Stimulated activated CD8-positive, alpha-beta memory T cell treated with anti-CD3 and anti-CD28 coated beads, Interleukin-15, amount 100 ng/mL, for 4 hours (primary cell): ENCODE measurements at regions not wholly inside any gene's neighbourhood (a gene's known extent, or its start where the extent isn't known, plus 50 kb on each side); places are given as distances from the start of the nearest gene placed in this dataset.

ENCODE experiments used
- DNase-seq, 2 donors: peaks; one replicate each; pipeline ENCODE4 v3.0.0-alpha.2; 2020; ENCODE audit warnings: low read depth in 2 of 2

DNA sequence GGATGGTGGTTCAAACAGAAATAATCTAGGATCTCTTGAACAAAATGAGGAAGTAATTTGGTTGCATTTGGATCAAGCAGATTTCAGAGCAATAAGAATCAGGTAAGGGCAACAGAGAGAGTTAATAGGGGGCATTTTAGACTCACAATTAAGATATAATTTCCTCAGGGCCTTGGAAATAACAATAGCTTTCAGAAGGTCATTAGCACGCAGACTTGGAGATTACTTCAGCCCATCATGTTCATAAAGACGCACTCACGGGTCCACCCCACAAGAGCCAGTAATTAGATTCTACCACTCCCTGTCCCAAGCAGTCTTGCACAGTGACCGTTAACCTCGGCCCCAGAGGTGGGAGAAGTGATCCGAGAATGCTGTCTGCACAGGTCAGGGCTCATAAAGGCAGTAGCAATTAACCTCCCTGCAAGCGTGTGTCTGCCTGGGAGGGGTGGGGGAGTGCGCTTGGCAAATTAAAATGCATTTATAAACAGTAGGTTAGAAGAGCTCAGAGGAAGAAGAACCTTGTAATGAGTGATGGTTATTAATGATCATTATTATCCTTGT is 125.7 kb upstream of the CCDC196 start:
- DNase-seq: no peak

DNA sequence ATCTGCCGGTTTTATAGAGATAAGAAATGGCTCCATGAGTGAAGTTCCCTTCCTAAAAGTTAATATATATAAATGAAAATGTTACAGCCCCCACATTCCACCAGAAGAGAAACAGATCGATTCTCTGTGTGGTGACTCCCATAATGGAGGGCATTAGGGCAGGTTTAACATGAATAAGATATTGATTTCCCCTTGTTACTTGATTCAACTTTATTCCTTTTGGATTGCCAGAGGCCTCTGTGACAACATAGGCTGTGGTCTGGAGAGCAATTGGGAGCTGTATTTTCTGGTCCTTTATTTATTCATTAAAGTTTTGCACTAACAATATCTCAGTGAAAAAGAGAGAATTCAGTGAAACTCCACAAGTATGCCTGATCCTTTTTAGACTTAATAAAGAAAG is 125.2 kb upstream of the CCDC196 start:
- no peak for DNase-seq

DNA sequence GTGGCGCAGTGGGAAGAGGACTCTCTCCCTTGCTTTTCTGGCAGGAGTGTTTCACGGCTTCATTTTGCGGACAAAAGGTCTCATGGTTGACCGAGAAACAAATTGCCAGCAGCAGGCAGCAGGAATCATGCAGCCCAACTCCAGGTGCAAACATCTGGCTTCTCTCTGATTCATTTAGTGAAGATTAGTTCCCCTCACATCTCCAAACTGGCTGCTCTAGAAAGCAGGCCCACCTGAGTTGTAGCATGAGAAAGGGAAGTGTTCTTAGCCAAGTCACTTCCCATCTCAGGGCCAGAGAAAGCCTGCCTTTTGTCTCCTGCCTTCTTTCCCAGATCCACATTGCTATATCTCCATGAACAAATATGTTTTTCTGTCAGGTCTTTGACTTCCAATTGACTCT is 120.8 kb upstream of the CCDC196 start:
- DNase-seq: no peak

DNA sequence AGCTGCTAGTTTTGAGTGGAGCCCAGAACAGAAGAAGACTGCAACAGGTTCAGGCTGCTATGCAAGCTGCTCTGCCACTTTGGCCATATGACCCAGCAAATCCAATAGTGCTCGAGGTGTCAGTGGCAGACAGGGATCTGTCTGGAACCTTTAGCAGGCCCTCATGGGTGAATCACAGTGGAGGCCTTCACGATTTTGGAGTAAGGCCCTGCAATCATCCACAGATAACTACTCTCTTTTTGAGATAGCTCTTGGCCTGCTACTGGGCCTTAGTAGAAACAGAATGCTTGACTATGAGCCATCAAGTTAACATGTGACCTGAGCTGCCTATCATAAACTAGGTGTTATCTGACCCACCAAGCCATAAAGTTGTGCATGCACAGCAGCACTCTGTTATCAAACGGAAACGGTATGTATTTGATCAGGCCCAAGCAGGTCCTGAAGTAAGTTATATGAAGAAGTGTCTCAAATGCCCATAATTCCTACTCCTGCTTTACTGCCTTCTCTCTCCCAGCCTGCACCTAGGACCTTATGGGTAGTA is 116.9 kb upstream of the CCDC196 start:
- no peak for DNase-seq

DNA sequence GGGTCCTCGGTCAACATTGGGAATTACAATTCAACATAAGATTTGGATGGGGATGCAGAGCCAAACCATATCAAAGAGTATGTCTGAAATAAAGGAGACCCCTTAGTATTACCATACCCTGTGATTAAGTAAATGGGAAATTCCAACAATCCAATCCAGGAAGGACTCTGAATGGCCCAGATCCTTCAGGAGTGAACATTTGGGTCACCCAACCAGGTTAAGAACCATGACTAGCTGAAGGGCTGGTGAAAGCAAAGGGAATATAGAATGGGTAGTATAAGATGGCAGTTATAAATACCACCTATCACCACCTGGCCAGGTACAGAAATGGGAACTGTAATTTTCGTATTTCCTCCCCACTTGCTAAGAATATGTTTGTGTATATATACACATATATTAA is 114.4 kb upstream of the CCDC196 start:
- DNase-seq: no peak

DNA sequence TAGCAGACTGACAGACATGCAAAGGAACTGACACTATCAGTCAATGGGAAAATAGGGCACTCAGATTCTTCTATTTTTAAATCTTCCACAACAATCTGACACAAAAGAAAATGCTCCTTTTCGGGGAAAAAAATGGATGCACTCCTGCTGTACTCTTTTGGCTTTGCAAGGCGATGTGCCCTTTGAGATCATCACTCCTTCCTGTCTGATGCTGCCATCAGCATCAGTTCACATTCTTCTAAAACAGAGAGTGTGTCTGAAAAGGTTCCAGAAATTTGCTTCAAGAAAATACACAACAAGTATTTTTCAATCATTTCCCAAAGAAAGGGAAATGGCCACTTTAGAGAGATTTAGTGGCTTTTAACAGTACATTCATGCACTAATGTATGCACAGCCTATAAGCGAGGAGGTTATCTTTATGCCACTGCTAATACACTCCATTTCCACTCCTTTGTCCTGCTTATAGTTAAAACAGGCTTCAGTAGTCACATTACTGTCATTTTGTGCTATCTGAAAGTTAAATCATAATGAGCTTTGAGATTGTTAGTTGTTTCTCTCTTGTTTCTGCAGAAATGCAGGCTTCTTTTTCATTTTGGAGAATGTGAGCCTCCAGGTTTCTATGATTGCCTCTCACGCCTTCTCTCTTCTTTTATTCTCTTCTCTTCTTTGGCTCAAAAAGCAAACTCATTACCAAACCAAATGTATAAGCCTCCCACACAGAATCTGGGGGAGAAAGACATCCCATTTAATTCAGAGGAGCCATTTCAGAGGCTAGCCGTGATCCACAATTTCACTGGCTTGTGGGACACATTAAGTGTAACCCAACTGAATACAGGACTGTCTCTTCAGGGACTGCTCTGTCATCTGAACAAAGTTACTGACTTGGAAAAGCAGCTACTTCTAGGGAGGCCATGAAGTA is 110.9 kb upstream of the CCDC196 start:
- no peak for DNase-seq

DNA sequence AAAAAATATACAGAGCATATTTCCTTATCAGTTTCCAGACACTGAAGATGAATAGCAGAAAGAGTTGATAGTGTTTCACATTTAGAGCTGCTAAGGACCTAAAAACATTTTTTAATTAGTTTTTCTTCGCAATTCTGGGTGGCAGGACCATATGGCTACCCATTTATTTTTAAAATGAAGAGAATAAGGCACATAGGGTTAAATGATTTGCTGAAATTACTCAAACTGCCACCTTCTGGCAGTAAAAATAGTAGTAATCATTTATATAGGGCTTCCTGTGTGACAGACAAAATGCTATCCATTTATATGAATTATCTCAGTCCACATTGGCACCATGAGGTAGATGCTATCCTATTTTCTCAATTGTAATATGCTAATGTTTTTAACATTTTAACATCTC is 108.6 kb upstream of the CCDC196 start:
- no peak for DNase-seq

DNA sequence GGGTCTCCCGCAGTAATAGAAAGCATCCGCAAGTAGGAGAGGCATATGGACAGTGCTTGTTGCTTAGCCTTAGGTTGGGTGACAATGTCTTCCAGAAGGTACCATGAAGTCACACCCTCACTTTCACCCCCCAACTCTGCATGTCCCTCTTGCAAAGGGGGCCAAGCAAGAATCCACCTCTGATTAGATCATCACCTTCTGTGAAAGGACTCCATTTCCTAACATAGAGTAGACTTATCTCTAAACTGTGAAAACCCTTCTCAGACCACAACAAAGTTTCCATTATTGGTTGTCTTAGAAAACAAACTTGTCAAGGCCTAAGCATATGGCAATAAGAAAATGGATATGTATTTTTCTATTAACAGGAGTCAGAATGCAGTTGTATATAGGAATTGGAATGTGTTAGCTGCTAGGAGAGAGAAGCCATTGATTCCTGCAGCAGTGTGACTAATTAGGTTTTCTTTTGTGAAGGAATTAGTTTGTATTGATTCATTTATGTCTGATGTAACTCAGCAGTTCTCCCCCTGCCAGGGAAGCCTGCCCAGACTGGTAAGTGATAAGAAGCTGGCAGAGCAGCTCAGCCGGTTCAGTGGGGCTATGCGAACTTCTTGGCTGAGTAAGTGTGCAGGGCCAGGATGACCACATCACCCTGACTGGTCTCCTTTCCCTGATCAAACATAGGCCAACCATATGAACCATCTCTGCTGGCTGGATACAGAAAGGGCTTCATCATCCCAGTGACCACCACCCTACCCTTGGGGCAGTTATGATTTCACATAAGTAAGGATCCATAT is 107.3 kb upstream of the CCDC196 start:
- DNase-seq: no peak

DNA sequence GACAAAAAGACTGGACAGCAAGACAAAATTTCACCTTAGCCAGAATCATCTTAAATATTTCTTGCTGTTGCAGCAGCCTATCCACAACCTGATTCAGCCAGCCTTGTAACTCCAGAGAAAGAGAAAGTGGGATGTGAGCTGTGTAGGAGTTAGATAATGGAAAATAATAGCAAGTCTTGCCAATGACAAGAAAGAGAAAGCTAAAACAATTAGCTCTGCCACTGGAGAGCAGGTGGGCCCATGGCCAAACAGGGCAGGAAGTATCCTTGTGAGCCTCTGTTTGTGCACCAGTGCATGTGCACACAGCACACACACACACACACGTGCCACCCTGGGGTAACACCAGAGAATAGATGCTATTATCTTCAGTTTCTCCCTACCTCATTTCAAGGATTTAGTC is 106.0 kb upstream of the CCDC196 start:
- DNase-seq: no peak

DNA sequence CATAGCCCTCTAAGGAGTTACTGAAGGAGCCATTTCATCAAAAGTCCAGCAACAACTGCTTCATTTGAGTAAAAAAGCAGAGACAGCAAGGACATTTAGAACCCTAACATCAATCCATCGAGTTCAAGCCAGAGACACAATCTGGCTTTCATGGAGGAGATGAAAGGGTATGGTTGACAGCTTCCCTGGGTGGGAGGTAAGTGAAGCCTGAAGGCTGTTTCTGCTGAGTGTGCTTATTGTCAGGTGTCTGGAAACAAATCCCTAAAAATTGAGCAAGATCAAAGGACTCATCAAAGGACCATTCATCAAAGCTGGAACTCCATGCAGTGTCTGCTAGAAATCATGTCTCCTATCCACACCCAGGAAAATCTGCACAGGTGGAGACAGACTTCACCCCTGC is 104.4 kb upstream of the CCDC196 start:
- DNase-seq: no peak

DNA sequence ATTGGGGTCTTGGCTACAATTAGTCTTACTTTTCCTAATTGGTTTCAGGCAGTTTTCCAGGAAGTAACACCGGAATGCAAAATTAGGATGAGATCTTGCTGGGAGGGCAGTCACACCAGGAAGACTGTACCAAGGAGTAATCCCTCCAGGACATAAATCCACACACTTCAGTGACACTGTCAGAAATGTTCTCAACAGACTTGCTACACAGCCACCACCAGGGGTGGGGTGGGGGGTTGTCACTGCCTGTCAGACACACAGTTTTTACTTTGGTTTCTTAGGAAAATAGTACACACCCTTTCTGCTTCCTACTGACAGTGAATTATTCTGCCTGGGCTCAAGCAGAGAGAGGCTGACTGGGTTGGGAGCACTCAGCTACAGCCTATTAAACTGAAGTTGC is 102.9 kb upstream of the CCDC196 start:
- DNase-seq: no peak

DNA sequence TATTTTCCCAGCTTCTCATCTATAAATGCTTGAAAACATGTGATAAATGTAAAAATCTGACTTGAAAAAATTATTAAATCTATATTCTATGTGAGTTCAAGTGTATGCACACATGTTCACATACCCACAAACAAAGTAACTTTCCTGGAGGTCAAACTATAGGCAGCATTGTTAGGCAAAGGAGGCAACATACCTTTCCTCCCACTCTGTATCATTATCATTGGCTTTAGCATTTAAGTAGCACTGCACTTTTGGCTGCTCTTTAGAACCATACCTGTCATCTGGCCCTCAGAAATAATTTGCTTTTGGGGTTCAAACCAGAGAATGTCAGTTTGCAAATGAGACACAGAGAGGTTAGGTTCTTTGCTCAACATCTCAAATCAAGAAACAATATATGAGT is 102.4 kb upstream of the CCDC196 start:
- DNase-seq: no peak

DNA sequence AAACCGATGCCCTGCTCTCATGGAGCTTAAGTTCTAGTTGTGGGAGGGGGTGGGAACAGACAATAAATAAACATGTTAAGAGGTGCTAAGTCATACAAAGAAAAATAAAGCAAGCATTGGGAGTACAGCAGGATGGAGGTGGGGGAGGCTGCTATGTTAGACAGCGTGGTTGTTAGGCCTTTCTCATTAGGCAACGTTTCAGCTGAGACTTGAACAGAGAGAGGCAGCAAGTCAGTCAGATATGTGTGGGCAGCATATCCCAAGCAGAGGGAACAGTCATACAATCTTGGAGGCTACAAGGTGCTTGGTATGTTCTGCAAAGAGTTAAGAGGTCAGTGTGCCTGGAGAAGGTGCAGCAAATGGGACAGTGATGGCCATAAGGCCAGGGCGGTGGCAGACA is 97.7 kb upstream of the CCDC196 start:
- no peak for DNase-seq

DNA sequence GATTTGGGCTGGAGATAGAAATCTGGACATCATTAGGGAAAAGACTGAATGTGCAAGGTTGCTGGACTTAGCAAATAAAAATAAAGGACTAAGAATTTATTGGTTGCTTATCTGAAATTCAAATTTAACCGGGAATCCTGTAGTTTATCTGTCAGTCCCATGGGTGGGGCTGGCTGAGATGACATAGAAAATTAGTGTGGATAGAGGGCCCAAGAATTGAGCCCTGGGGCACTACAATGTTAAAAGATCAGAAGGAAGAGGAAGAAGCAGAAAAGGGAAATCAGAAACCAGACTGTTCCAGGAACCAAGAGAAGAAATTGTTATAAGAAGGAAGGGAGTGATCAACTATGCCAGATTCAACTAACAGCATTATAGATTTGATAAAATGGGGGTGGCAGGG is 96.7 kb upstream of the CCDC196 start:
- DNase-seq: no peak

DNA sequence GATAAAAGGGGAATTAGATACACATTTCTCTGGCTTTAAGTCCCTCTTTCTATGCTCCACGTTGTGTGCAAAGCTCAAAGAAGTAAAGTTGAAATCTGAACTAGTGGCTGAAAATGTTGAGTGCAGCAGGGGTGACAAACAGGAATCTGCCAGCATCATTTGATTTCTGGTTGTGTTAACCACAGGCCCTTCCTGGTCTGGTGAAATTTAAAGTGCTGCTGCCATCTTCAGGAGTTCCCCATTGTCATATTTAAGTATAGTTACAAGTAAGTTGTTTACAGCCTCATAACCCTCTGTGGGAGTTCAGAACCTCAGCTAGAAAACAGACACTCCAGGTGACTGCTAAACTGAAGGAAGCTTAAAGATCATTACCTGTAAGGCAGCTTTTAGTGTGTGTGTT is 90.9 kb upstream of the CCDC196 start:
- no peak for DNase-seq

DNA sequence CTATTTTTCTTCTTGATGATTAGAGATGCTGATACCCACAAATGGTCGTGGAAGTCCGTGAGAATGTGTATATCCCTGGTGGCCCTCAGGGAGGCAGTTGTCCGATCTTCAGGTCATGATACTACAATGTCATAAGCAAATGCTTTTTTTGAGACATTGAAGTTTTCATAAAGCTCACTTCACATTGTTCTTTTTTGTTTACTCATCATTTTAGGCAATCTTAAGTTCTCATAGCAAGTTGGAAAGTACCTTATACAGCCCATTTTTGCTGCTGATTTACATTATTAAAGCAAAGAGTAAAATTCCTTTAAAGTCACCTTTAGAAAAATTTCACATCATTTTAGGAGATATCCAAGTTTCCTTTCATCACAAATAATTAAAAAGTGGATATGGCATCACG is 90.0 kb upstream of the CCDC196 start:
- DNase-seq: no peak

DNA sequence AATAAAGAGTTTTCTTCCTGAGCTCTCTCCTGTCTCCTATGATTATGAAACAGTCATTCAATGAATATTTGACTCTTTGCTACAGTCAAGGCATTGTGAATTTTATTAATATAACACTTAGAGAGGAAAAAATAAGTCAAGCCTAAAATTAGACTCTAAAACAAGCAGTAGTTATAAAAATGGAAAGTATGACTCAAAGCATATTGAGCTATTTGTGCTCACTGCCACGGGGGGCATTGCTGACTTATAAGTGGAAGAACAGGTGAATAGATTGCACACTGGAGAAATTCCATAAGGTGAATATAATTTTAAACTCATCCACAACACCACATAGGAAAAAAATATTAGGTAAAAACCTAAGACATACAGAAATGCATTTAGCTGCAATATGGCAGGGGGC is 87.7 kb upstream of the CCDC196 start:
- DNase-seq: no peak

DNA sequence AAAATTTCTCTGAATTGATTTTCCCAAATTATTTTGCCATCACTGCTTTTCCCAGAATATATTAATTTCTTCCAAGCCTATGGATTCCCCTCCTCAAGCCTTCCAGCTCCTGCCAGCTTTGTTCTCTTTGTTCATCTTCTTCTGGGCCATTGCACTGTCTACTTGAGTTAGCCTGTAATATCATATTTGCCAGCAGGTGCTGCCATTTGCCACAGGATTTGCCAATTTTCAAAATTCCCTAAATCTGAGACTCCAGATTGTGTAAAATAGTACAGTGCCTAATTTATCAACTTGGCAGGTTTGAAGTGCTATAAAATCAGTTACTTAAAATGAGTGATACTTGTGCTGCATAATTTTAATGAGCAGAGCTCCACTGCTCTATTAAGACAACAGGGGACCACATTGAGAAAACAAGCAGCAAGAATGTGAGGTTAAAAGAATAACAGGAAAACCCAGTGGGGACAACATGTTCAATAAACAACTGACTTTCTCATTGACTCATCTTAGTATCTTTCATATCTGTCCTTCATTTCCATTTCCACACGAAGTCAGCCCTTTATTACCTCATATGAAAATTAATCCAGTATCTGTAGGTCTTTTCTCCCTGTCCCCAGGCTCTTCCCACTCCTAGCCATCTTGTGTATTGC is 84.6 kb upstream of the CCDC196 start:
- no peak for DNase-seq

DNA sequence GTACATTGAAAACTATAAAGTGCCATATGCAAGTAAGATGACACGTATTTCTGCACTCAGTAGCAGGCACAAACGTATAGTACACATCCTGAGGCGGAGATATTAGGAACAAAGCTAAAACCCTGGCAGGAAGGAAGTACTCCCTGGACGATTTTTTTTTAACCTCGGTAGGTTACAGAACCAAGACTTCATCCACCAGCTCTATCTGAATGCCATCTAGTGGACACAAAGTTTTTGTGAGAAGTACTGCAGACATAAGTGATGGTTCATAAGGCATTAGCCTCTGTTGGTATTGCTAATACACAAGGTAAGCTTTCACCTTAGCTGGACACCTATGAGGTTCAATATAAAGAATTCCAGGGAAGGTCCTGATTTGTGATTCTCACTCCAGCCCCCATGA is 83.0 kb upstream of the CCDC196 start:
- no peak for DNase-seq

DNA sequence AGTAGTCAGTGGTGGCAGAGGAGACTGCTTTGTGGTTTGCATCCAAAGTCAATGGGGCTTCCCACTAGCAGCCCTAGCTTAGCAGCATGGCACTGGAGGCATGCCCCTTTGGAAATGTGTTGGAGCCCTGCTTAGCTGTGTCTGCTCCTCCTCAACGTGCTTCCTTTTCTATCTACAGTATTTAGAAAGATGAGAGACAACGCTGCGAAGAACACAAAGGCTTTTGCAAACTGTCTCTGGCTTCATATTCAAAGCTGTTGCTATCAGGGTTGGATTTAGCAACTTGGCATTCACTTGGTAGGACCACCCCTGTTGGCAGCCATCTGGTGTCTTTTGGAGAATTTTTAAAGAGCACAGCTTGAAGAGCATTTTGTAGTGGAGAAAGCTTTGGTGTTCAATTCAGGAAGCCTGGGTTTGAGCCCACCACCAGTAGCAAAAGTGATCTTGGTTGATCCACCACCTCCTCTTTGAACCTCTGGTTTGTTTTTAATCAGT is 82.1 kb upstream of the CCDC196 start:
- DNase-seq: no peak

DNA sequence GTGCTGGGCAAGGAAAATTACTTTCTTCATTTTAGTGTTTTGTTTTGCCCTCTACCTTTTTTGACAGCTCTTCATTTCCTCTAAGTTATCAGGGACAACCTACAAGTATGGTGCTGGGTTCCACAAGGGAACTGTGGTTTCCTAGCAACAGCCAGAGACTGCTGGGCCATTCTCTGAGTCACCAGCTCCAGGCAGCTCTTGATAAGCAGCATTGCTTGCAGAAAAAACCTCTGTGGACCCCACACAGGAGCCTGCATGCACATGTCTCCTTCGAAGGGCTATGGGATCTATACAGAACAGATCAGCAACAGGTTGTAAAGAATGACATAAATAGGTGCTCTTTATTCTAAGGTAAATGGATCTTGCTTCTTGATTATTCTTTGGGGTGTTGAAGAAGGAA is 81.0 kb upstream of the CCDC196 start:
- no peak for DNase-seq

DNA sequence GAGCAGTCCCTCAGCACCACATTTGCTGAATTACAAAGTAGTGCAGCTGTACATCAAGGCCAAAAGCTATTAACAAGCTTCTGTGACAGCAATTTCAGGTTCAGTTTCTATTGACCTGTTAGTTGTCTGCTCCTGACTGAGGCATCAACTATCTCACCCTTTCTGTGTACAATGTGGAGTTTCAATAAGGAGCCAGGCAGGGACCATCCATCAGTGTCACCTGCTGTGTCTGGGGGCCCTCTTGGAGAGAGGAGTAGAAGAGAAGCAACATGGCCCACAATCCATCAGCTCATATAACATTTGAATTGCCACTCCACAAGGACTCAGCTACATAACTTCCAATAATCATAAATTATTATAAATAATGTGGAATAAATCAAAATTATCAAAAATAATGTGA is 72.3 kb upstream of the CCDC196 start:
- DNase-seq: no peak
